Chondrocyte (in vitro differentiated cells): ENCODE measurements at regions not wholly inside any gene's neighbourhood (a gene's known extent, or its start where the extent isn't known, plus 50 kb on each side); places are given as distances from the start of the nearest gene placed in this dataset.

ENCODE experiments used
- DNase-seq: peaks from one replicate; pipeline ENCODE4 v3.0.0; 2021; ENCODE audit warnings: mixed read lengths, low spot score
- H3K27ac Mint-ChIP-seq: one replicate; pipeline ENCODE4 v1.8.0; 2021; ENCODE audit warnings: mild to moderate bottlenecking, moderate library complexity, mixed read lengths; ENCODE audit not compliant: unreplicated experiment
- H3K27me3 Mint-ChIP-seq: 2 replicates; pipeline ENCODE4 v1.8.0; 2021; ENCODE audit warnings: low read depth, mixed read lengths
- H3K36me3 Mint-ChIP-seq: 2 replicates; pipeline ENCODE4 v1.8.0; 2021; ENCODE audit warnings: low read depth, mixed read lengths
- H3K4me1 Mint-ChIP-seq: 2 replicates; pipeline ENCODE4 v1.8.0; 2021; ENCODE audit warnings: low read depth, mild to moderate bottlenecking, mixed read lengths
- H3K4me3 Mint-ChIP-seq: one replicate; pipeline ENCODE4 v1.8.0; 2021; ENCODE audit warnings: mild to moderate bottlenecking, moderate library complexity, mixed read lengths; ENCODE audit not compliant: unreplicated experiment
- H3K9me3 Mint-ChIP-seq: 2 replicates; pipeline ENCODE4 v1.8.0; 2021; ENCODE audit warnings: low read depth, mixed read lengths
- TF ChIP-seq, protein P1 (sequence below): fragments of 200-600 bp; sonication (generic); IDR thresholded peaks from 2 replicates; pipeline ENCODE4 v1.5.0; 2021; ENCODE audit warnings: antibody characterized with exemption, mild to moderate bottlenecking, moderate library complexity

DNA sequence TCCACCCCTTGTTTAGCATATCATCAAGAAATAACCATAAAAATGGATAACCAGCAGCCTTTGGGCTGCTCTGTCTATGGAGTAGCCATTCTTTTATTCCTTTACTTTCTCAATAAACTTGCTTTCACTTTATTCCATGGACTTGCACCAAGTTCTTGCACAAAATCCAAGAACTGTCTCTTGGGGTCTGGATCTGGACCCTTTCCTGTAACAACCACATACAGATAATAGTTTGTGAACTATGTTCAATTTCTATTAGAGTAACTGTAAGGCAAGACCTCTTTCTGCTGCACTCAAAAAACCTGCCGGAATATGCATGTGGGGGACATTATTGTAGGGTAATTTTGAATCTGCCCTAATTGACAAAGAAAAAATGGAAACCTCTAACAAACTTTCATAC, 66.9 kb upstream of the TMEM215 start:
- no peak overlapping the region for H3K4me3 Mint-ChIP-seq
- H3K27ac Mint-ChIP-seq = no peak overlapping the region
- TF ChIP-seq, protein P1, sequence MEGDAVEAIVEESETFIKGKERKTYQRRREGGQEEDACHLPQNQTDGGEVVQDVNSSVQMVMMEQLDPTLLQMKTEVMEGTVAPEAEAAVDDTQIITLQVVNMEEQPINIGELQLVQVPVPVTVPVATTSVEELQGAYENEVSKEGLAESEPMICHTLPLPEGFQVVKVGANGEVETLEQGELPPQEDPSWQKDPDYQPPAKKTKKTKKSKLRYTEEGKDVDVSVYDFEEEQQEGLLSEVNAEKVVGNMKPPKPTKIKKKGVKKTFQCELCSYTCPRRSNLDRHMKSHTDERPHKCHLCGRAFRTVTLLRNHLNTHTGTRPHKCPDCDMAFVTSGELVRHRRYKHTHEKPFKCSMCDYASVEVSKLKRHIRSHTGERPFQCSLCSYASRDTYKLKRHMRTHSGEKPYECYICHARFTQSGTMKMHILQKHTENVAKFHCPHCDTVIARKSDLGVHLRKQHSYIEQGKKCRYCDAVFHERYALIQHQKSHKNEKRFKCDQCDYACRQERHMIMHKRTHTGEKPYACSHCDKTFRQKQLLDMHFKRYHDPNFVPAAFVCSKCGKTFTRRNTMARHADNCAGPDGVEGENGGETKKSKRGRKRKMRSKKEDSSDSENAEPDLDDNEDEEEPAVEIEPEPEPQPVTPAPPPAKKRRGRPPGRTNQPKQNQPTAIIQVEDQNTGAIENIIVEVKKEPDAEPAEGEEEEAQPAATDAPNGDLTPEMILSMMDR = no peak
- no peaks in the 10 kb centered on the region for H3K9me3 Mint-ChIP-seq
- DNase-seq = no peak
- peaks cover 21% of the 10 kb centered on the region for H3K27me3 Mint-ChIP-seq
- H3K4me1 Mint-ChIP-seq = no peaks in the 10 kb centered on the region
- no peaks in the 10 kb centered on the region for H3K36me3 Mint-ChIP-seq

DNA sequence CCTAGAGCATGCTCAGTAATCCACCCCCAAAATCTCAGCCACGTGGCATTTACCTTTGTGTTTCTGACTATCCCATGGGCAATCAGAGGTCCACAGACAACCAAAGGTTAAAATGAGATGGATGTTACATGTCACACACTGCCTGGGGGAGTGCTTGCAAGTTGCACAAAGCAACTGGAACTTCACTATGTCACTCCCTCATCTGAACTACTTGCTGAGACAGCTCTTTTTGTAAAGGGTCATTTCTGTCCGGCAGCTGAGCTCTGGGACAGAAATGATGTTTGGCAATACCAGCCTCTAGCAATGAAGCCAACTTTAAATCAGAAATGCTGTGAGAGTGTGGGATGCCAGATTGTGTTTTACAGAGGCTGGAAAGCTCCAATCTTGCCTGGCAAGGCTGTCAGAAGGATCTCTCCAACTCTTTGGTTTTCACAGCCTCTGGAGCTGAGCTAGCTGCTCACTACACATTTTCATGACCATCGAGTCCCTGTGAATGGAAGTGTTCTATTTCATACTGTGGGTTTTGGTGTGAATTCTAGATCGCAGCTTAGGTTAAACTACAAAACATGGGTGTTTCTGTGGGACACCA, 66.3 kb upstream of the TMEM215 start:
- H3K4me1 Mint-ChIP-seq = no peaks in the 10 kb centered on the region
- H3K36me3 Mint-ChIP-seq = no peaks in the 10 kb centered on the region
- H3K4me3 Mint-ChIP-seq = no peak overlapping the region
- peaks cover 24% of the 10 kb centered on the region for H3K27me3 Mint-ChIP-seq
- no peak overlapping the region for H3K27ac Mint-ChIP-seq
- no peaks in the 10 kb centered on the region for H3K9me3 Mint-ChIP-seq
- DNase-seq = no peak
- TF ChIP-seq, protein P1 = no peak

DNA sequence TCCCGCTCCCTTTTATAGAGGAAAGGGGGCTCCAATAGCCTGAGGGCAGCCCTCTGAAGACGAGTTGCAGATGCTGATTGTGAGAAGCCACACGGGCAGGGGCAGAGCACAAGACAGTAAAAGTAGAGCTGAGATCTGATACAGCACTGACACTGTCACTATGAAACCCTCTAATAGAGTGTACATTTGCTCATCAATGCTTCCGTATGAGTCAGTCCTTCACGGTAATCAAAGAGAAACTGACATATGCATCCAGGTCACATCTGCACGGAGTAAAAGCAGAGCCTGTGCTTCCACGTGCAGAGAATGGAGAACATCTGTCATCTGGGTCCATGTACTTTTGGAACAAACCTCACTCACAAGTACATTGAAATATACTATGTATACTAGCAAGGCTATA, 60.6 kb upstream of the TMEM215 start:
- Mint-ChIP-seq H3K27me3 (peaks cover 26% of the 10 kb centered on the region), H3K9me3 (peaks cover 2% of the 10 kb centered on the region), H3K4me1 (no peaks in the 10 kb centered on the region), H3K36me3 (no peaks in the 10 kb centered on the region), H3K4me3 (no peak overlapping the region), H3K27ac (no peak overlapping the region)
- DNase-seq = no peak
- TF ChIP-seq, protein P1 = no peak

DNA sequence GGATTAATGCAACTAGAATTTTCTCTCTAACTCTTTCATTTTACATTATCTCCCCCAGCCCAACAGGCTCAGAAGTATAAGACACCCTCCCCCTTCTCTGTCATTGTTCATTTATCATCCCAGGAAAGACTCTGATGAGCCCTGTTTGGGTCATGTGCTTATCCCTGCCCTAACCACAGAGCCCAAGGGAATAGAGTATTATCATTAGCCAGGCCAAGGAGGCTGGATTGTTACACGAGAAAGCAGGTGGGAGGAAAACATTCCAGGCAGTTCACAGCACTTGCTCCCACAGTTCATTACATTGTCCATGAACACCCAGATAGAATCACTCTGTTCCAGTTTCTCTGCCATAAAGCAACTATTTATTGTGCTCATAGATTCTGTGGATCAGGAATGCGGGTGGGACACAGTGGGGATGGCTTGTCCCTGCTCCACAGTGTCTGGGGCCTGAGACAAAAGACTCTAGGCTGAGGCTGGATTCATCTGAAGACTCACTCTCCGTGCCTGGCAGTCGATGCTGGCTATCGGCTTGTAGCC, 59.5 kb upstream of the TMEM215 start:
- H3K9me3 Mint-ChIP-seq = peaks cover 14% of the 10 kb centered on the region
- no peaks in the 10 kb centered on the region for H3K4me1 Mint-ChIP-seq
- no peaks in the 10 kb centered on the region for H3K36me3 Mint-ChIP-seq
- H3K27me3 Mint-ChIP-seq = peaks cover 18% of the 10 kb centered on the region
- DNase-seq = no peak
- TF ChIP-seq, protein P1 = no peak
- H3K4me3 Mint-ChIP-seq = no peak overlapping the region
- H3K27ac Mint-ChIP-seq = no peak overlapping the region

DNA sequence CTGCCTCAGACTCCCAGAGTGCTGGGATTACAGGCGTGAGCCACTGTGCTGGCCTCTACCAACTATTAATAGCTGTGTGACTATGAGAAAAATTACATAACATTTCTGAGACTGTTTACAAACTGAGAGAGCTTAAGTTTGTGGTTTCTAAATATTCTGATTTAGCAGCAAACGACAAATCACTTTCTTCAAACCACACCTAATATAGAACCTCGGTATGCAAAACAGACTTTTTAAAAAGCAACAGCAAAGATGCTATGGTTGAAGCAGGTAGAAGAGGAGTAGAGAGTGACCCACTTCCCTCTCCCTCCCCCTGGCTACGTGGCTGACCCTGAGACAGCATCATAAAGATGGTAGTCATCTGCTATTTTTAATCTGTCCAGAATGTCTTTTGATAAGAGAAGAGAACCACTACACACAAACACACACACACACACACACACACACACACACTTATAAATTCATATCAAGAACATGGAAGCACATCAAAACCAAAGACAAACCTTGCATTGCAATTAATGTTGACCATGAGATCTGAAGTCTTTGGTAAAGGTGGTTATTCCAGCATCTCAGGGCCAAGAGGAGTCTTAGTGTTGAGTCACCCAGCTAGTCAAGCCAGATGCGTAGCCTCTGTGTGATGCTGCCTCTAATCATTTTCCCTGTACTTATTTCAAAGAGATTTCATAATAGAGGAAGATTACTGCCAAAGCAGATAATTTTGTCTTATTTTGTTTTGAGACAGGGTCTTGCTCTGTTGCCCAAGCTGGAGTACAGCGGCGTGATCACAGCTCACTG, 58.1 kb upstream of the TMEM215 start:
- DNase-seq = no peak
- H3K36me3 Mint-ChIP-seq = no peaks in the 10 kb centered on the region
- peaks cover 15% of the 10 kb centered on the region for H3K27me3 Mint-ChIP-seq
- H3K4me1 Mint-ChIP-seq = no peaks in the 10 kb centered on the region
- H3K9me3 Mint-ChIP-seq = peaks cover 17% of the 10 kb centered on the region
- H3K4me3 Mint-ChIP-seq = no peak overlapping the region
- TF ChIP-seq, protein P1 = no peak
- no peak overlapping the region for H3K27ac Mint-ChIP-seq
